Vagina (tissue), 2 donors: ENCODE measurements at regions not wholly inside any gene's neighbourhood (a gene's known extent, or its start where the extent isn't known, plus 50 kb on each side); places are given as distances from the start of the nearest gene placed in this dataset.

Experiments used
- POLR2A ChIP-seq, 2 donors: fragments of 450-650 bp; IDR thresholded peaks; one replicate each; pipeline ENCODE4 v1.6.1; 2017; ENCODE audit warnings: antibody characterized with exemption in 2 of 2, mild to moderate bottlenecking in 2 of 2, moderate library complexity in 2 of 2
- TF ChIP-seq, protein P1 (sequence below), 3 experiments: fragments of 450-650 bp in 2 of 3; fragments of 200-600 bp in 1 of 3; sonication (generic) in 1 of 3; IDR thresholded peaks; one replicate each; pipeline ENCODE4 v1.5.1; 2017 to 2019; ENCODE audit warnings: antibody characterized with exemption in 3 of 3, mild to moderate bottlenecking in 2 of 3, moderate library complexity in 2 of 3

- TF ChIP-seq, protein P1, sequence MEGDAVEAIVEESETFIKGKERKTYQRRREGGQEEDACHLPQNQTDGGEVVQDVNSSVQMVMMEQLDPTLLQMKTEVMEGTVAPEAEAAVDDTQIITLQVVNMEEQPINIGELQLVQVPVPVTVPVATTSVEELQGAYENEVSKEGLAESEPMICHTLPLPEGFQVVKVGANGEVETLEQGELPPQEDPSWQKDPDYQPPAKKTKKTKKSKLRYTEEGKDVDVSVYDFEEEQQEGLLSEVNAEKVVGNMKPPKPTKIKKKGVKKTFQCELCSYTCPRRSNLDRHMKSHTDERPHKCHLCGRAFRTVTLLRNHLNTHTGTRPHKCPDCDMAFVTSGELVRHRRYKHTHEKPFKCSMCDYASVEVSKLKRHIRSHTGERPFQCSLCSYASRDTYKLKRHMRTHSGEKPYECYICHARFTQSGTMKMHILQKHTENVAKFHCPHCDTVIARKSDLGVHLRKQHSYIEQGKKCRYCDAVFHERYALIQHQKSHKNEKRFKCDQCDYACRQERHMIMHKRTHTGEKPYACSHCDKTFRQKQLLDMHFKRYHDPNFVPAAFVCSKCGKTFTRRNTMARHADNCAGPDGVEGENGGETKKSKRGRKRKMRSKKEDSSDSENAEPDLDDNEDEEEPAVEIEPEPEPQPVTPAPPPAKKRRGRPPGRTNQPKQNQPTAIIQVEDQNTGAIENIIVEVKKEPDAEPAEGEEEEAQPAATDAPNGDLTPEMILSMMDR (IDR thresholded peaks at IDR 0.05), result no peak
- TF ChIP-seq POLR2A (IDR thresholded peaks at IDR 0.05), result no peak
These were observed 69.8 kb downstream of the MAP1LC3B2 start for GRCh38 chr12:116628989-116629388.
